ENCODE measurements at regions not wholly inside any gene's neighbourhood (a gene's known extent, or its start where the extent isn't known, plus 50 kb on each side); places are given as distances from the start of the nearest gene placed in this dataset.

- no peak for DNase-seq (ENCODE audit: extremely low spot score)
- POLR2A ChIA-PET: no interaction called here
- CTCF ChIA-PET: interaction anchor here (1.6 kb wide), 1 partner anchor 33 kb away, joined by 3 read pairs; no protein-coding TSS in a partner anchor
- TF ChIP-seq CTCF (IDR thresholded peaks at IDR 0.05; ENCODE audit: control extremely low read depth, extremely low read depth, low read depth, missing control alignments): no peak
These were observed 186.2 kb upstream of the TBL1X start for GRCh38 chrX:9278475-9279233.

- ChIA-PET CTCF (interaction anchor here (1.6 kb wide), 1 partner anchor 32 kb away, joined by 3 read pairs; no protein-coding TSS in a partner anchor), POLR2A (no interaction called here)
- DNase-seq (ENCODE audit: extremely low spot score): no peak
- no peak for TF ChIP-seq CTCF (IDR thresholded peaks at IDR 0.05; ENCODE audit: control extremely low read depth, extremely low read depth, low read depth, missing control alignments)
These were observed 185.7 kb upstream of the TBL1X start for GRCh38 chrX:9279234-9279544.

GRCh38 chrX:9280831-9281230 lies 184.0 kb upstream of the TBL1X start:
- DNase-seq (ENCODE audit: extremely low spot score): no peak
- ChIA-PET POLR2A (no interaction called here), CTCF (no interaction called here)
- TF ChIP-seq CTCF (IDR thresholded peaks at IDR 0.05; ENCODE audit: control extremely low read depth, extremely low read depth, low read depth, missing control alignments): no peak

GRCh38 chrX:9282325-9282724 lies 182.5 kb upstream of the TBL1X start:
- DNase-seq (ENCODE audit: extremely low spot score): no peak
- ChIA-PET CTCF (no interaction called here), POLR2A (no interaction called here)
- TF ChIP-seq CTCF (IDR thresholded peaks at IDR 0.05; ENCODE audit: control extremely low read depth, extremely low read depth, low read depth, missing control alignments): no peak

- ChIA-PET CTCF (no interaction called here), POLR2A (no interaction called here)
- no peak for DNase-seq (ENCODE audit: extremely low spot score)
- no peak for TF ChIP-seq CTCF (IDR thresholded peaks at IDR 0.05; ENCODE audit: control extremely low read depth, extremely low read depth, low read depth, missing control alignments)
These were observed 179.5 kb upstream of the TBL1X start for GRCh38 chrX:9285342-9285771.

DNA sequence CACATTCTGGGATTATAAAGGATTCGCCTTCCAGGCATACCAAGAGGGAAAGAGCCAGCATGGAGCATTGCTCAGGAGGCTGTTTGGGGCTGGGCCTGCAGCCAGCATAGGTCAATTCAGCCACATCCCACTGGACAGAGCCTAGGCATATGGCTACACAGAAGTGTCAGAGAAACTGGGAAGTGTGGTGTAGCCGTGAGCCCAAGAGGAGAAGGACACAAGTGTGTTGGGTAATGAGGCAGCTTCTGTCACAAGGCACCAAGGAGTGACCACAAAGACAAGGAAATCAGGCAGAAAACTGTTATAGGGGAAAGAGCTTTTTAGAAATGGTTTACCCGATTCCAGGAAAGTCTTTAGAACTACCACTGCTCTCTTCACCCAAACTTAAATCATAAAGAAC lies 178.6 kb upstream of the TBL1X start:
- CTCF ChIA-PET: no interaction called here
- no peak for DNase-seq (ENCODE audit: extremely low spot score)
- POLR2A ChIA-PET: no interaction called here
- TF ChIP-seq CTCF (IDR thresholded peaks at IDR 0.05; ENCODE audit: control extremely low read depth, extremely low read depth, low read depth, missing control alignments): no peak

Measured in GM10248 (cell line).